Inferior parietal cortex (tissue), 1 donor: ENCODE measurements at regions not wholly inside any gene's neighbourhood (a gene's known extent, or its start where the extent isn't known, plus 50 kb on each side); places are given as distances from the start of the nearest gene placed in this dataset.

Experiments
- DNase-seq: peaks from one replicate; pipeline ENCODE4 v3.0.0-alpha.2; 2016; ENCODE audit errors: extremely low spot score

DNA sequence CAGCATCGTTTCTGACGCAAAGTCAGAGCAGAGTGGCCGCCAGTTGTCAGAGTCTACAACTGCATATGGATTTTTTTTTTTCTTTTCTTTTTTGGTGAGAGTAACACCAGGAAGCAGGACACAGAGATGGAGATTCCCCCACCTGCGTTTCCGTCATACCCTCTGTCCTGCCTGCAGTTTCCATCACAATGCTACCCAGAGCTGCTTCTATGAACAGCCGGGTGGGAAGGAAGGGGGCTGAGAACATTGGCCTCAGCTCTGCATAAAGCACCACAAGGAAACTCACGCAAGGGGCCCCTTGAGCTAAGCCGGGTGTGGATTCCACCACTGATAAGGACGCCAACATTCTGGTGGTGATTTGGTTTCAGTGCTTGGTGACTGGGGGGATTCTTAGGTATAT, 183.5 kb upstream of the AFDN start:
- DNase-seq: no peak

DNA sequence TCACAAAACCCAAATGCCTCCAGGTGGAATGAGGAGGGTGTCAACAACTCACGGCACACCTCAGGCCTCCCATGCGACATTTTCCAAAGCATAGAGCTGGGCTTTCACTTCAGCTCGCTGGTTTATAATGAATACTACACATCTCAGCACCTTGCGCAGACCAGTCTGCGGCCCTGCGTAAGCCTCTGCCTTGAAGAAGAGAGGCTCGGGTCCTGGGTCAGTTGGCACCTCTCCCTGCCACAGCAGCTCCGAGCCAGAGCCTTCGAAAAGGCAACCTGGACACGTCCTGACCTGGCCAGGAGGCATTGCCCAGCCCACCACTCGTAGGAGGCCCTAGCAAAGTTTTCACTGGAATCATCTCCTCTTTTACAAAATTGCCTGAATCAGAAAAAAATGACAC, 183.0 kb upstream of the AFDN start:
- no peak for DNase-seq

- no peak for DNase-seq
Observed at GRCh38 chr6:167644412-167645132, 182.1 kb upstream of the AFDN start.

DNA sequence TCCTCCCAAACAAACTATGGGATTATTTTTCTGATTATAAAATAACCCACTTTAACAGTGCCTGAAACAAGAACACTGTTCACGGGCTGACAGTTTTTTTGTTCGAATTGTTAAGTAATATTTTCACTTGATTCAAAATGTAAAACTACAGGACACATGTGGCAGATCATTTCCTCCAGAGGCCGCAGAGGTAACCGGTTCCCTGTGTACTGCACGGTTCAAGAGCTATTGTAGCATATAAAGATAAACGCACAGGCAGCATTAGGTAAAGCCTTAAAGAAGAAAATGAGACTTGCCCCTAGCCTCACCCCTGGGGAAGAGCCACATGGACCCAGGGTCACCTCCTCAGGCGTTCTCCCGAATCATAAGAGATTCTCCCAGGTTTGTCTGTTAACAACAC, 181.3 kb upstream of the AFDN start:
- no peak for DNase-seq

DNA sequence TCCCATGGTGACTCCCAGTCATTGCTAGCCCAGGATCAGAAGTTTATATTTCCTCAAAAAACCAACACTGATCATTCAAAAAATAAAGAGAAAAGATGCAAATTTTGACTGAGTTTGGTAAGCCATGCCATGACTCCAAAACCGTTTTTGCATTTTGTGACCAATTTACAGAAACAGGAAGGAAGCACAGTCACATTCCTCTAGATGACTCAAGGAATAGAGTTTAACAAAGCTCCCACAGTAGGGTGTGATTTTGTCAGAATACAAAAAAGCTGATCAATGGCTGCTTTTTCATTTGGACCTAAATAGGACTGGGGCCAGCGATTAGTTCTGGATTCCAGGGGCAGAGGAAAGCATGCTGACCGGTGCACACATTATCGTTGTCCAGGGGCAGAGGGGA, 179.4 kb upstream of the AFDN start:
- no peak for DNase-seq

DNA sequence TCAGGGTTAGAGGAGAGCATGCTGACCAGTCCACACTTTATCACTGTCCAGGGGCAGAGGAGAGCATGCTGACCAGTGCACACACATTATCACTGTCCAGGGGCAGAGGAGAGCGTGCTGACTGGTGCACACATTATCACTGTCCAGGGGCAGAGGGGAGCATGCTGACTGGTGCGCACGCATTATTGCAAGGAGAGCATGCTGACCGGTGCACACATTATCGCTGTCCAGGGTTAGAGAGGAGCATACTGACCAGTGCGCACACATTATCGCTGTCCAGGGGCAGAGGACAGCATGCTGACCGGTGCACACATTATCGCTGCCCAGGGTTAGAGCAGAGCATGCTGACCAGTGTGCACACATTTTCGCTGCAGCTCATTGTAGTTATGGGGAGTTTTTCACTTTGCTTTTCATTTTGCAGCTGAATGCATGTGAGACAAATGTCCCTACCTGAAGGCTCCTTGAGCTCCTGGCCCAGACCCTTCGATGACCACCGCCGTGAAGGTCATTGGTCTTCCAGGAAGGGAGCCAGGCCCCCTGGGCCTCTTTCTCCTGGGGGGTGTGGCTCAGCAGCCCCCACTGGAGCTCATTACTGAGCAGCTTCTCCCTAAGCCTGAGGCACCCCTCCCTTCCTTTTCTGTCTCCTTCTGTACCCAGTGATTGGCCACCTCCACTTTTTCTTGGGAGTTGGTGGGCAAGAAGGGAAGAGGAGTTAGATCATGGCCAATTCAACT, 178.8 kb upstream of the AFDN start:
- no peak for DNase-seq

- no peak for DNase-seq
Observed at GRCh38 chr6:167648501-167649278, 178.0 kb upstream of the AFDN start.

- DNase-seq: no peak
Observed at GRCh38 chr6:167649476-167649875, 177.2 kb upstream of the AFDN start.

DNA sequence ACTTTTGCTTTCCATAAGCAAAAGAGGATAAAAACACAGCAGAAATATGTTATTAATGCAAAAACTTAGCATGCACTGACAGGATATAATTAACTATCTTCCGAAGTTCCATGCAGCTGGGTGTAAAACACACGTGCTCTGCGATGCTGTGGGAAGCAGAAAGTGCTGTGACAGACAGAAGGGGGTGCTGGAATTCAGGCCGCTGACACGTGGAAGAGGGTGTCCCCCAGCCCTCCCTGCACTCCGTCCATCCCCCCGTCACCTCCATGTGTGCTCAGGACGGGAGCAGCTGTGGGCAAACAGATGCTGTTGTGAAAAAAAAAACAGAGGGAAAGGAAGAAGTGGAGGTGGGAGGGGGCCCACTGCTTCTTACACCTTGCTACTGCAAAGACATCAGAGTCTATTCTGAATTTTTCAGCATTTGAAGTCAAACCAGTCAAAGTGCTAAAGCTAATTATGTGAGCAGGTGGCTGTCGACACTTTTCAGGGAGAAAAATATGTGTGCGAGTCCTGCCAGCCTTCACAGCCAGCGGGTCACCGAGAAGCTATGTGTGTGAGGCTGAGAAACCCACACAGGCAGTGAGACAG, 175.9 kb upstream of the AFDN start:
- DNase-seq: no peak

DNA sequence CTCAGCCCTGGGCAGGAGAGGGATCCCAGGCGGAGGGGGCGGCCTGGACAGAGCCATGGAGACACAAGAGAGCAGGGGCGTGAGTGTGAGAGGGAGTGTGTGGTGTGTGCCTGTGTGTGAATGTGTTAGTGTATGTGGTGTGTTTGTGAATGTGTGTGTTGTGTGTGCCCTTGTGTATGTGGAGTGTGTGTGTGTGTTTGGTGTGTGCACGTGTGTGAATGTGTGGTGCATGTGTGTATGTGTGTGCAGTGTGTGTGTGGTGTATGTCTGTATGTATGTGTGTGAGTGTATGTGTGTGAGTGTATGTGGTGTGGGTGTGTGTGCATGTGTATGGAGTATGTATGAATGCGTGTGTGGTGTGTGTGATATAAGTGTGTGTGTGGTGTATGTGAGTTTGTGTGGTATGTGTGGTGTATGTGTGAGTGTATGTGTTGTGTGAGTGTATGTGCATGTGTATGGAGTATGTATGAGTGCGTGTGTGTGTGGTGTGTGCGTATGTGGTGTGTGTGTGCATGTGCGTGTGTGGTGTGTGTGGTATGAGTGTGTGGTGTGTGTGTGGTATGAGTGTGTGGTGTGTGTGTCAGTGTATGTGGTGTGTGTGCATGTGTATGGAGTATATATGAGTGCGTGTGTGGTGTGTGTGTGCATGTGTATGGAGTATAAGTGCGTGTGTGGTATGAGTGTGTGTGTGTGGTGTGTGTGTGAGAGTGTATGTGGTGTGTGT, 175.2 kb upstream of the AFDN start:
- DNase-seq: no peak

GRCh38 chr6:167652042-167652700, 174.5 kb upstream of the AFDN start:
- DNase-seq: no peak

DNA sequence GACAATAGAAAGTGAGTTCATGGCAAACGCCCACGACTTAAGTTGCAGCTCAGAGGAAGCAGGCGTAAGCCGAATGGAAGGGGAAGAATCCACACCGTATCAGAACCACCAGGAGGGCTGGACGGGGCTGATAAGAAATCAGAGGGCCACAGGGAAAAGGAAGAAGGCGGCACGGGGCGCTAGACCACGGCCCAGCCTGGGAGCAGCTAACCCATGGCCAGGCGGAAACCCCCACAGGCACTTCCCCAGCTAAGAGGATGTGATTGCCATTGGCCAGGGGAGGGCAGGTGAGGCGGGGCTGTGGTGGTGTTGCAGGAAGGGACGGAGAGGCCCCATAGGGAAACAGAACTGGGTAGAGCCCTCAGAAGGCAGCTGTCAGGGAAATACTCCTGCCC, 174.0 kb upstream of the AFDN start:
- DNase-seq: no peak

- no peak for DNase-seq
Observed at GRCh38 chr6:167653561-167653960, 173.2 kb upstream of the AFDN start.

DNA sequence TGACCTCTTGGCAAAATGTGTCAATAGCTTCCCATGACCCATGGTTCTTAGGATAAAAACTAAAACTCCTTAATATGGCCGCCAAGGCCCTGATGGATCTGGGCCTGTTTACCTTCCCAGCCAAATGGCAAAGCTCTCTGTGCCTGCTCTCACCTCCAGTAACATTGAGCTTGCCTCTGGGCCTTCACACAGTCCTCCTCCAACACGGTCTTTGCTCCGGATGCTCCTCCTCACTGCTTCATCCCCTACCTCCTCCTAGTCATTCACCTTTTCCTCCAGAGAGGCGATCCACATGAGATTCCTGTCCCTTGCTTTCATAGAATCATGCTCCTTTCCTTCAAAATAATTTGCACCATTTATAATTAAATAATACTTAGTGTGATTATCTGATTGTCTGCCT, 172.3 kb upstream of the AFDN start:
- DNase-seq: no peak

DNA sequence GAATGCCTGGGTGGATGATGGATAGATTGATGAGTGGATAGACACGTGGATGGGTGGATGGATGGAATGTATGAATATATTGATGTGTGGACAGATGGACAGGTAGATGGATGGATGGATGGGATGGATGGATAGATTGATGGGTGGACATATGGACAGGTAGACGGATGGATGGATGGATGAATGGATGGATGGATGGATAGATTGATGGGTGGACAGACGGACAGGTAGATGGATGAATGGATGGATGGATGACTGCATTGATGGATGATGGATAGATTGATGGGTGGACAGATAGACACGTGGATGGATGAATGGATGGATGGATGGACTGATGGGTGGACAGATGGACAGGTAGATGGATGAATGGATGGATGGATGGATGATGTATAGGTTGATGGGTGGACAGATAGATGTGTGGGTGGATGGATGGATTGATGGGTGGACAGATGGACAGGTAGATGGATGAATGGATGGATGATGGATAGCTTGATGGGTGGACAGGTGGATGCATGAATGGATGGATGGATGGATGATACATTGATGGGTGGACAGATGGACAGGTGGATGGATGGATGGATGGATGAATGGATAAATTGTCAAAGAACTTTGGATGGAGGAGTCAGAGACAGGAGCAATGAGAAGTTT, 171.4 kb upstream of the AFDN start:
- DNase-seq: no peak

DNA sequence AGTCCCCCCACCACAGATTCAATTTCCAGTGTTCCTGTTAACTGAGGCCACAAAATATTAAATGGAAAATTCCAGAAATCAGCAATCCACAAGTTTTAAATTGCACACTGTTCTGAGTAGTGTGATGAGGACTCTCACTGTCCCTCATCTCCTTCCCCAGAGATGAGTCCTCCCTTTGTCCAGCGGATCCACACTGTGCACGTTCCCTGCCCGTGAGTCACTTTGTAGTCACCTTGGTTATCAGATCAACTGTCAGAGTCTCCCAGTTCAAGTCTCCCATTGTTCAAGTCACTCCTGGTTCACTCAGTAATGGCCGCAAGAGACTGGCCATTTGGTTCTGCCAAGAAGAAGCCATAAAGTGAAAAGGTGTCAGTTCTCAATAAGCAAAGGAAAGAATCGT, 168.6 kb upstream of the AFDN start:
- no peak for DNase-seq

DNA sequence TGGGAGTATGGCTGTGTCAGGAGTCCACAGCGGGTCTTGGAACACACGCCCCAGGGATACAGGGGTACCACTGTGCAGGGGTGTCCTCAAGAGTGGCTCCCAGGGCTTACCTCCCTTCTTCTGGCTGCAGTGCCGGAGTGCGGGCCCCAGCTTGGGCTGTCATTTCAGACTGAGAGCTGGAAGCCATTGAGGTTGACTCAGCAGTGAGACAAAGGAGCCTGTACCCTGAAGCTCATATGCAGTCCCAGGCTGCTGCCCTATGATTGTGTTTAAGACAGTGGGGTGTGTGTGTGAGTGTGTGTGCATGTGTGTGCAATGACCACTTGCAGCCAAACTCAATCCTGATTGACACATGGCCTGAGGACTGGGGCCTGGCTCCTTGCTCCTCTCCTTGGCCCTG, 167.7 kb upstream of the AFDN start:
- no peak for DNase-seq

GRCh38 chr6:167660424-167660823, 166.3 kb upstream of the AFDN start:
- DNase-seq: no peak

GRCh38 chr6:167660944-167661551, 165.7 kb upstream of the AFDN start:
- no peak for DNase-seq

GRCh38 chr6:167661552-167662044, 165.1 kb upstream of the AFDN start:
- no peak for DNase-seq
